ENCODE measurements at regions not wholly inside any gene's neighbourhood (a gene's known extent, or its start where the extent isn't known, plus 50 kb on each side); places are given as distances from the start of the nearest gene placed in this dataset.

- H3K9me3 Mint-ChIP-seq (ENCODE audit: low read depth), result peaks cover 3% of the 10 kb centered on the region
- DNase-seq (ENCODE audit: low spot score, unreplicated experiment), result no peak
- no peaks in the 10 kb centered on the region for H3K36me3 Mint-ChIP-seq (ENCODE audit: insufficient read depth)
- H3K4me1 Mint-ChIP-seq (ENCODE audit: low read depth), result peaks cover 24% of the 10 kb centered on the region
- H3K27me3 Mint-ChIP-seq, result no peaks in the 10 kb centered on the region
- no peak for TF ChIP-seq CTCF (IDR thresholded peaks at IDR 0.05; ENCODE audit: unreplicated experiment)
- H3K27ac Mint-ChIP-seq, result no peak overlapping the region
- no peak overlapping the region for H3K4me3 Mint-ChIP-seq (ENCODE audit: low read depth)
Observed at GRCh38 chr7:86953219-86953618, 106.2 kb downstream of the ELAPOR2 start.

DNA sequence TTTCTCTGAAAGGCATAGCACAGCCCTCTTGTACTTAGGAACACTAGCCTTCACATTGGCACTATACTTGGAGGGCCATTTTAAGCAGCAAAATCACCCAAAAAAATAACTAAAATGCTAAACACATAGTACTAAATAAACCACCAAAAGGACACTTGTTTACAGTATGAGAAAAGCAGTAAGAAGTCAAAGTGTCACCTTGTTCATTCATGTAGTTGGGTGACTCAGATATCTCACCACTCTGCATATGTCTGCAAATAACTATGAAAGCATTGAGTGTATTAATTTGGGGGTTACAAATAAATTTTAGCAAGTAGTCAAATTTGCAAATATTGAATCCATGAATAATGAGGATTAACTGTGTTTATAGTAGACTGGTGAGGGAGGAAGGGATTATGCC lies 107.6 kb downstream of the ELAPOR2 start:
- no peak for TF ChIP-seq CTCF (IDR thresholded peaks at IDR 0.05; ENCODE audit: unreplicated experiment)
- H3K36me3 Mint-ChIP-seq (ENCODE audit: insufficient read depth), result peaks cover under 1% of the 10 kb centered on the region
- peaks cover 26% of the 10 kb centered on the region for H3K4me1 Mint-ChIP-seq (ENCODE audit: low read depth)
- H3K9me3 Mint-ChIP-seq (ENCODE audit: low read depth), result peaks cover 3% of the 10 kb centered on the region
- H3K27me3 Mint-ChIP-seq, result no peaks in the 10 kb centered on the region
- DNase-seq (ENCODE audit: low spot score, unreplicated experiment), result no peak
- H3K27ac Mint-ChIP-seq, result no peak overlapping the region
- no peak overlapping the region for H3K4me3 Mint-ChIP-seq (ENCODE audit: low read depth)

- H3K27ac Mint-ChIP-seq, result no peak overlapping the region
- peaks cover 25% of the 10 kb centered on the region for H3K4me1 Mint-ChIP-seq (ENCODE audit: low read depth)
- no peak overlapping the region for H3K4me3 Mint-ChIP-seq (ENCODE audit: low read depth)
- TF ChIP-seq CTCF (IDR thresholded peaks at IDR 0.05; ENCODE audit: unreplicated experiment), result no peak
- peaks cover 3% of the 10 kb centered on the region for H3K9me3 Mint-ChIP-seq (ENCODE audit: low read depth)
- DNase-seq (ENCODE audit: low spot score, unreplicated experiment), result no peak
- H3K27me3 Mint-ChIP-seq, result no peaks in the 10 kb centered on the region
- peaks cover 6% of the 10 kb centered on the region for H3K36me3 Mint-ChIP-seq (ENCODE audit: insufficient read depth)
Observed at GRCh38 chr7:86950944-86951343, 108.5 kb downstream of the ELAPOR2 start.

GRCh38 chr7:86950360-86950759 lies 109.1 kb downstream of the ELAPOR2 start:
- Mint-ChIP-seq H3K4me3 (ENCODE audit: low read depth) (no peak overlapping the region), H3K4me1 (ENCODE audit: low read depth) (peaks cover 25% of the 10 kb centered on the region), H3K27ac (no peak overlapping the region), H3K9me3 (ENCODE audit: low read depth) (peaks cover 3% of the 10 kb centered on the region), H3K36me3 (ENCODE audit: insufficient read depth) (peaks cover 8% of the 10 kb centered on the region), H3K27me3 (no peaks in the 10 kb centered on the region)
- TF ChIP-seq CTCF (IDR thresholded peaks at IDR 0.05; ENCODE audit: unreplicated experiment), result no peak
- no peak for DNase-seq (ENCODE audit: low spot score, unreplicated experiment)

DNA sequence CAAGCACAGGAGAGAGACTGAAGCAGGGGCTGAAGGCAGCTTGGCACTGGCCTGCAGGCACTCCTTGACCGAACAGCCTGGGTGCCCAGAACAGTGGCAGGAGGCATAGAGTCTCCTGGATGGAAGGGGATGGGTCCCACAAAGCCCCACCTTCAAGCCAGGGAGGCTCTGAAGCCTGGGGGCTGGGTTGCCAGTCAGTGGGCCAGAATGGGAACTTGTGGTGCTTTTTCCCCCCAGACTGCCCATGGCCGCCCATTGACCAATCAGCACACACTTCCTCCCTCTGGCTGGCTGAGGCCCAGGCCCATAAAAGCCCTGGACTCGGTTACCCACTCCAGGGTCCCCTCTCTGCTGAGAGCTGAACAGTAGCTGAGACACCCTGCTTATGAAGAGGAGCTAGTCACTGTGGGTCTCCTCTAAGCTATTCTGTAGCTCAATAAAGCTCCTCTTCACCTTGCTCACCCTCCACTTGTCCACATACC lies 109.6 kb downstream of the ELAPOR2 start:
- H3K27me3 Mint-ChIP-seq, result no peaks in the 10 kb centered on the region
- no peak for DNase-seq (ENCODE audit: low spot score, unreplicated experiment)
- no peak overlapping the region for H3K4me3 Mint-ChIP-seq (ENCODE audit: low read depth)
- H3K27ac Mint-ChIP-seq, result no peak overlapping the region
- peaks cover 3% of the 10 kb centered on the region for H3K9me3 Mint-ChIP-seq (ENCODE audit: low read depth)
- TF ChIP-seq CTCF (IDR thresholded peaks at IDR 0.05; ENCODE audit: unreplicated experiment), result no peak
- peaks cover 25% of the 10 kb centered on the region for H3K4me1 Mint-ChIP-seq (ENCODE audit: low read depth)
- peaks cover 8% of the 10 kb centered on the region for H3K36me3 Mint-ChIP-seq (ENCODE audit: insufficient read depth)
